Large intestine (tissue), 3 donors: ENCODE measurements at regions not wholly inside any gene's neighbourhood (a gene's known extent, or its start where the extent isn't known, plus 50 kb on each side); places are given as distances from the start of the nearest gene placed in this dataset.

Source experiments
- DNase-seq, 2 donors: peaks; one replicate each; pipeline versions ENCODE4 v3.0.0 to v3.0.0-alpha.2; 2013
- H3K27ac ChIP-seq: one replicate; pipeline ENCODE4 v1.5.1; 2013; ENCODE audit warnings: low read length
- H3K27me3 ChIP-seq: 2 replicates; pipeline ENCODE4 v1.6.1; 2013; ENCODE audit warnings: low read length; ENCODE audit not compliant: control insufficient read depth, insufficient read depth
- H3K36me3 ChIP-seq: 2 replicates; pipeline ENCODE4 v1.6.1; 2013; ENCODE audit warnings: low read length; ENCODE audit not compliant: control insufficient read depth, insufficient read depth
- H3K4me1 ChIP-seq: one replicate; pipeline ENCODE4 v1.6.1; 2013; ENCODE audit warnings: low read length; ENCODE audit not compliant: control insufficient read depth, insufficient read depth
- H3K4me3 ChIP-seq: one replicate; pipeline ENCODE4 v1.5.1; 2013; ENCODE audit warnings: low read length
- H3K9me3 ChIP-seq: one replicate; pipeline ENCODE4 v1.6.1; 2013; ENCODE audit warnings: mild to moderate bottlenecking, low read depth, low read length, moderate library complexity; ENCODE audit not compliant: control insufficient read depth
- WGBS: methylation state at CpG from one replicate; pipeline ENCODE4 v1.1.5; 2013; ENCODE audit warnings: low lambda C conversion rate; ENCODE audit not compliant: insufficient coverage; 5-methylcytosine and 5-hydroxymethylcytosine counted together

GRCh38 chr5:60404171-60404570 is 295.8 kb downstream of the DEPDC1B start:
- H3K4me1 ChIP-seq = no peaks in the 10 kb centered on the region
- no peaks in the 10 kb centered on the region for H3K36me3 ChIP-seq
- no peak for DNase-seq
- WGBS = no CpG with 5 or more reads among the region's 1 CpG
- no peak overlapping the region for H3K27ac ChIP-seq
- no peaks in the 10 kb centered on the region for H3K9me3 ChIP-seq
- H3K27me3 ChIP-seq = no peaks in the 10 kb centered on the region
- no peak overlapping the region for H3K4me3 ChIP-seq

- H3K27ac ChIP-seq = no peak overlapping the region
- WGBS = no CpG with 5 or more reads among the region's 1 CpG
- H3K36me3 ChIP-seq = no peaks in the 10 kb centered on the region
- no peak overlapping the region for H3K4me3 ChIP-seq
- DNase-seq = peak in 1 of 2 donors; percentile 19
- no peaks in the 10 kb centered on the region for H3K9me3 ChIP-seq
- no peaks in the 10 kb centered on the region for H3K4me1 ChIP-seq
- no peaks in the 10 kb centered on the region for H3K27me3 ChIP-seq
Observed at GRCh38 chr5:60403343-60404006, 296.5 kb downstream of the DEPDC1B start.

GRCh38 chr5:60402161-60402785 is 297.7 kb downstream of the DEPDC1B start:
- H3K4me3 ChIP-seq = no peak overlapping the region
- no peaks in the 10 kb centered on the region for H3K27me3 ChIP-seq
- no peak overlapping the region for H3K27ac ChIP-seq
- 80% methylated on average over 1 of the region's 8 CpGs for WGBS
- no peaks in the 10 kb centered on the region for H3K4me1 ChIP-seq
- no peaks in the 10 kb centered on the region for H3K9me3 ChIP-seq
- no peaks in the 10 kb centered on the region for H3K36me3 ChIP-seq
- DNase-seq = no peak

GRCh38 chr5:60401526-60401925 is 298.4 kb downstream of the DEPDC1B start:
- WGBS = 60% methylated on average over 1 of the region's 7 CpGs

GRCh38 chr5:60399507-60399906 is 300.5 kb downstream of the DEPDC1B start:
- Histone ChIP-seq H3K9me3 (no peaks in the 10 kb centered on the region), H3K4me1 (no peaks in the 10 kb centered on the region), H3K27me3 (no peaks in the 10 kb centered on the region), H3K27ac (no peak overlapping the region), H3K36me3 (no peaks in the 10 kb centered on the region), H3K4me3 (no peak overlapping the region)
- no peak for DNase-seq
- no CpG with 5 or more reads among the region's 4 CpGs for WGBS

More at GRCh38 chr5:60401526-60401925, 298.4 kb downstream of the DEPDC1B start:
- H3K27ac ChIP-seq = no peak overlapping the region
- no peaks in the 10 kb centered on the region for H3K27me3 ChIP-seq
- H3K9me3 ChIP-seq = no peaks in the 10 kb centered on the region
- no peak overlapping the region for H3K4me3 ChIP-seq
- no peaks in the 10 kb centered on the region for H3K36me3 ChIP-seq
- no peak for DNase-seq
- no peaks in the 10 kb centered on the region for H3K4me1 ChIP-seq

- Histone ChIP-seq H3K27me3 (no peaks in the 10 kb centered on the region), H3K4me3 (no peak overlapping the region), H3K27ac (no peak overlapping the region), H3K36me3 (no peaks in the 10 kb centered on the region), H3K9me3 (no peaks in the 10 kb centered on the region), H3K4me1 (no peaks in the 10 kb centered on the region)
- no peak for DNase-seq
- WGBS = 100% methylated on average over 1 of the region's 5 CpGs
Observed at GRCh38 chr5:60395712-60396329, 304.1 kb downstream of the DEPDC1B start.

GRCh38 chr5:60387051-60387440 is 312.9 kb downstream of the DEPDC1B start:
- Histone ChIP-seq H3K4me1 (no peaks in the 10 kb centered on the region), H3K4me3 (no peak overlapping the region), H3K27ac (no peak overlapping the region), H3K36me3 (no peaks in the 10 kb centered on the region), H3K9me3 (no peaks in the 10 kb centered on the region), H3K27me3 (peaks cover 2% of the 10 kb centered on the region)
- DNase-seq = peak in 1 of 2 donors; percentile 11
- 50% methylated on average over 1 of the region's 2 CpGs for WGBS

- no peak for DNase-seq
- Histone ChIP-seq H3K36me3 (no peaks in the 10 kb centered on the region), H3K27ac (no peak overlapping the region), H3K27me3 (peaks cover 2% of the 10 kb centered on the region), H3K4me3 (no peak overlapping the region), H3K9me3 (no peaks in the 10 kb centered on the region), H3K4me1 (no peaks in the 10 kb centered on the region)
- WGBS = 67% methylated on average over 1 of the region's 5 CpGs
Observed at GRCh38 chr5:60386436-60387050, 313.4 kb downstream of the DEPDC1B start.

- 100% methylated on average over 1 of the region's 3 CpGs for WGBS
- no peak overlapping the region for H3K27ac ChIP-seq
Observed at GRCh38 chr5:60382716-60383115, 317.2 kb downstream of the DEPDC1B start.

GRCh38 chr5:60379907-60380306 is 320.1 kb downstream of the DEPDC1B start:
- no peaks in the 10 kb centered on the region for H3K36me3 ChIP-seq
- no peak overlapping the region for H3K4me3 ChIP-seq
- no peak for DNase-seq
- H3K9me3 ChIP-seq = no peaks in the 10 kb centered on the region
- H3K4me1 ChIP-seq = no peaks in the 10 kb centered on the region
- 100% methylated on average over 2 of the region's 4 CpGs for WGBS
- H3K27me3 ChIP-seq = peaks cover 2% of the 10 kb centered on the region
- H3K27ac ChIP-seq = no peak overlapping the region

More at GRCh38 chr5:60382716-60383115, 317.2 kb downstream of the DEPDC1B start:
- DNase-seq = peak; percentile 12
- H3K27me3 ChIP-seq = peaks cover 2% of the 10 kb centered on the region
- no peaks in the 10 kb centered on the region for H3K36me3 ChIP-seq
- no peak overlapping the region for H3K4me3 ChIP-seq
- H3K4me1 ChIP-seq = no peaks in the 10 kb centered on the region
- no peaks in the 10 kb centered on the region for H3K9me3 ChIP-seq
